ENCODE measurements at regions not wholly inside any gene's neighbourhood (a gene's known extent, or its start where the extent isn't known, plus 50 kb on each side); places are given as distances from the start of the nearest gene placed in this dataset.

DNA sequence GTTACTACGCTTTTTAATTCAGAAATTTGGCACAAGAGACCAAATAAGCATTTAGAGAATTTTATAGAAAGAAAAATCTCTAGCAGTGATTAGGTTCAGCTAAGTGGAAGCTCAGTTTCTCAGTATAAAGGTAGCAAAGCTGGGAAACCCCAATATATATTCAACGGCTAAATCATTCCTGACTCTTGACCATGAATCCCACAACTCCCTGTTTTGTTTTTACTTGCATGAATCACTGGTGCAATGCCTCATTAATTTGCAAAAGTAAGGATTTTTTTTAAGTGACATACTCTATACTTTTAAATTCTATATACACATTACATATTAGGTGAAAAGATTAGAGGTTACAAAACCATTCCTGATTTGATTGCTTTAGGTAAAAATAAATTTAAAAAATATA, 74.3 kb upstream of the PLEKHG7 start:
- TF ChIP-seq POLR2AphosphoS5 (IDR thresholded peaks at IDR 0.05) = no peak
- no peak for TF ChIP-seq POLR2A (IDR thresholded peaks at IDR 0.05)
- TF ChIP-seq, protein P1, sequence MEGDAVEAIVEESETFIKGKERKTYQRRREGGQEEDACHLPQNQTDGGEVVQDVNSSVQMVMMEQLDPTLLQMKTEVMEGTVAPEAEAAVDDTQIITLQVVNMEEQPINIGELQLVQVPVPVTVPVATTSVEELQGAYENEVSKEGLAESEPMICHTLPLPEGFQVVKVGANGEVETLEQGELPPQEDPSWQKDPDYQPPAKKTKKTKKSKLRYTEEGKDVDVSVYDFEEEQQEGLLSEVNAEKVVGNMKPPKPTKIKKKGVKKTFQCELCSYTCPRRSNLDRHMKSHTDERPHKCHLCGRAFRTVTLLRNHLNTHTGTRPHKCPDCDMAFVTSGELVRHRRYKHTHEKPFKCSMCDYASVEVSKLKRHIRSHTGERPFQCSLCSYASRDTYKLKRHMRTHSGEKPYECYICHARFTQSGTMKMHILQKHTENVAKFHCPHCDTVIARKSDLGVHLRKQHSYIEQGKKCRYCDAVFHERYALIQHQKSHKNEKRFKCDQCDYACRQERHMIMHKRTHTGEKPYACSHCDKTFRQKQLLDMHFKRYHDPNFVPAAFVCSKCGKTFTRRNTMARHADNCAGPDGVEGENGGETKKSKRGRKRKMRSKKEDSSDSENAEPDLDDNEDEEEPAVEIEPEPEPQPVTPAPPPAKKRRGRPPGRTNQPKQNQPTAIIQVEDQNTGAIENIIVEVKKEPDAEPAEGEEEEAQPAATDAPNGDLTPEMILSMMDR (IDR thresholded peaks at IDR 0.05) = no peak
- H3K4me1 ChIP-seq (replicated peaks) = no peaks in the 10 kb centered on the region
- no peaks in the 10 kb centered on the region for H3K36me3 ChIP-seq
- WGBS = 96% methylated on average over 2 of the region's 2 CpGs
- no peaks in the 10 kb centered on the region for H3K9me3 ChIP-seq
- no peak overlapping the region for H3K4me3 ChIP-seq
- DNase-seq (ENCODE audit: low spot score) = no peak
- intact Hi-C loops (cut with DNase I) = no loop called here
- H3K27ac ChIP-seq = no peak overlapping the region
- no peaks in the 10 kb centered on the region for H3K27me3 ChIP-seq (replicated peaks; ENCODE audit: insufficient read depth)

DNA sequence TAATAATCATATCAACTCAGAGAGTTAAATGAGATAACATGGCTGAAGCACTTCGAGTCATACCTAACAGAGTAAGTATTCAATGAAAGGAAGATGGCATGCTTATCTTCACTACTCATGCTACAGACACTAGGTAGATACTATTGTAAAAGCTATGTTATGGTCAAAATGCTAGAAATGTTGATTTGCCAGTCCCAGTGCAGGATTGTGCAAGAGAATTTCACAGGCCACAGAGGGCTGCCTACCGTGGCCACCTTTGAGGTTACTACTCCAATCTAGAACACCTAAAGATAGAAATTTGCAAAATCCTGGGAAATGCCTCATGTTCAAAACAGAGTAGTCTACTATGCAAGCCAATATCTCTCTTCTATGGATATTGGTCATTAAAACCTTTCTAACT, 75.3 kb upstream of the PLEKHG7 start:
- Histone ChIP-seq H3K27me3 (replicated peaks; ENCODE audit: insufficient read depth) (no peaks in the 10 kb centered on the region), H3K4me3 (no peak overlapping the region), H3K4me1 (replicated peaks) (no peaks in the 10 kb centered on the region), H3K9me3 (no peaks in the 10 kb centered on the region), H3K27ac (no peak overlapping the region), H3K36me3 (no peaks in the 10 kb centered on the region)
- TF ChIP-seq POLR2AphosphoS5 (IDR thresholded peaks at IDR 0.05) = no peak
- TF ChIP-seq, protein P1 (IDR thresholded peaks at IDR 0.05) = no peak
- no peak for TF ChIP-seq POLR2A (IDR thresholded peaks at IDR 0.05)
- DNase-seq (ENCODE audit: low spot score) = no peak
- intact Hi-C loops (cut with DNase I) = no loop called here
- WGBS = 92% methylated on average over 2 of the region's 2 CpGs

DNA sequence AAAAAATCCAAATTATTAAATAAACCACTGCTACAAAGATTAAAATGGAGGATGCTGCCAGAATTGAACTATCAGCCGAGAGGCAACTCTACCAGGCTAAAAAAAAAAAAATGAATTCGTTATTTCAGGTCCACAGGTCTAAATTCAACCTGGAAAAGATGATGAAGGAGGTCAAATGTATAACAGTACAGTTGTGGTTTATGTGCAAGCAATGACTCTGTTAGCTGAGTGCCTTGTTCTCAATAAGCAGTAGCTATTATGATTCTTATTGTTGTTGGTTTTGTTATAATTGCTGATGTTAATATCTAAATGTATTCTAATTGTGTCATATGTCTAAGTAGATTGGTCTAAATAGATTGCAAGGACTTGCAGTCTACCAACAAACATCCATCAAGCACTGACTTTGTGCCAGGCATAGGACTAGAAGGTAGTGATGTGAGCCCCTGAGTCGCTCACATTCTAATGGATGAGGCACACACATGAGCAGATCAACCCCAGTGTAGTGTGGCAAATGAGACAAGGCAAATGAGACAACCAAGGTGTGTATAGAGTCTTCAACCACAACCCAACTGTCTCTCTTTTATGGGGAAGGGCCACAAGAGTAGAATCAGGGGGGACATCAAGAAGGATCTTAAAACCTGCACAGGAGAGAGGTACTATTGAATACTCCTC, 77.0 kb upstream of the PLEKHG7 start:
- Histone ChIP-seq H3K4me1 (replicated peaks) (no peaks in the 10 kb centered on the region), H3K36me3 (no peaks in the 10 kb centered on the region), H3K27ac (no peak overlapping the region), H3K4me3 (no peak overlapping the region), H3K27me3 (replicated peaks; ENCODE audit: insufficient read depth) (no peaks in the 10 kb centered on the region), H3K9me3 (no peaks in the 10 kb centered on the region)
- TF ChIP-seq, protein P1 (IDR thresholded peaks at IDR 0.05) = no peak
- TF ChIP-seq POLR2AphosphoS5 (IDR thresholded peaks at IDR 0.05) (no peak), POLR2A (IDR thresholded peaks at IDR 0.05) (no peak)
- 97% methylated on average over 3 of the region's 3 CpGs for WGBS
- DNase-seq (ENCODE audit: low spot score) = no peak
- intact Hi-C loops (cut with DNase I) = no loop called here

DNA sequence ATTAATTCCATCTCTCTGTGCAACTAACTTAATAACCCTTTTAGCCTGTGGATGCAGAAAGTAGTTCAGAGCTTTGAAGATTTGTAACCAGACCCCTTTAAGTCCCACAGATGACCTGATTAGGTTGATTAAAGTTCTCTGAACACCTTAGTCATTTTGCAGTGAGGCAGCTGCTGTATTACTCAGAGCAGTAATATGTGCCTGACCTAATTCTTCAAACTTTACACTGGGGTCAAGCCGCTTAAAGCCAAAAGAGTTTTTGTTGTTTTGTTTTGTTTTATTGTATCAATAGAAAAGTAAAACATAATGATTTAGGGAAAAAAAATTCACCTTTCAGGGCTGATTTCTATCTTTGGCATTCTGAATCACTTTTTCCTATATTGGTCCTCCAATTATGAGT, 78.6 kb upstream of the PLEKHG7 start:
- TF ChIP-seq POLR2A (IDR thresholded peaks at IDR 0.05) (no peak), POLR2AphosphoS5 (IDR thresholded peaks at IDR 0.05) (no peak)
- TF ChIP-seq, protein P1 (IDR thresholded peaks at IDR 0.05) = no peak
- Histone ChIP-seq H3K4me3 (no peak overlapping the region), H3K4me1 (replicated peaks) (no peaks in the 10 kb centered on the region), H3K27ac (no peak overlapping the region), H3K36me3 (no peaks in the 10 kb centered on the region), H3K9me3 (no peaks in the 10 kb centered on the region), H3K27me3 (replicated peaks; ENCODE audit: insufficient read depth) (no peaks in the 10 kb centered on the region)
- intact Hi-C loops (cut with DNase I) = no loop called here
- 95% methylated on average over 1 of the region's 1 CpG for WGBS
- DNase-seq (ENCODE audit: low spot score) = no peak

DNA sequence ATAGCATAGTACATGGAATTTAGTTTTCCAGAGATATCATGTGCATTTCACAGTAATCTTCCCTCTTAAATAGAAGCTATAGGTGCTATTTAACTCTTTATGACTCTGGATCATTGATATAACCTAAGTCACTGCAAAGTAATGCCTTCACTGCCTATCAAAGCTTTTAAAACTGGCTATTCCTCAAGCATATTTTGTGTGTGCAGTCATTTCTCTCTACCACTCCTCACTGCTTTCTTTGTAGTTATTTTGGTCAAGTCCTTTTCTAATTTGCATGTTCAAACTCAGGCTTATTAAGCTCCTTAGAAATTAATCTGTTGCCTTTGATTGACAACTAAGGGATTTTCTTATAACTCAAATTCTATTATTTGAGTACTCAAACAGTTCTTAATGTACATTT, 79.4 kb upstream of the PLEKHG7 start:
- Histone ChIP-seq H3K9me3 (no peaks in the 10 kb centered on the region), H3K27ac (no peak overlapping the region), H3K4me1 (replicated peaks) (no peaks in the 10 kb centered on the region), H3K27me3 (replicated peaks; ENCODE audit: insufficient read depth) (no peaks in the 10 kb centered on the region), H3K4me3 (no peak overlapping the region), H3K36me3 (no peaks in the 10 kb centered on the region)
- intact Hi-C loops (cut with DNase I) = no loop called here
- no peak for TF ChIP-seq POLR2AphosphoS5 (IDR thresholded peaks at IDR 0.05)
- TF ChIP-seq POLR2A (IDR thresholded peaks at IDR 0.05) = no peak
- TF ChIP-seq, protein P1 (IDR thresholded peaks at IDR 0.05) = no peak
- DNase-seq (ENCODE audit: low spot score) = no peak
